ENCODE measurements at regions not wholly inside any gene's neighbourhood (a gene's known extent, or its start where the extent isn't known, plus 50 kb on each side); places are given as distances from the start of the nearest gene placed in this dataset.
"Not testable (repeated sequence)": the region's sequence is repeated elsewhere in the genome, so short reads cannot be mapped to it uniquely, and the experiment has no call there.

DNA sequence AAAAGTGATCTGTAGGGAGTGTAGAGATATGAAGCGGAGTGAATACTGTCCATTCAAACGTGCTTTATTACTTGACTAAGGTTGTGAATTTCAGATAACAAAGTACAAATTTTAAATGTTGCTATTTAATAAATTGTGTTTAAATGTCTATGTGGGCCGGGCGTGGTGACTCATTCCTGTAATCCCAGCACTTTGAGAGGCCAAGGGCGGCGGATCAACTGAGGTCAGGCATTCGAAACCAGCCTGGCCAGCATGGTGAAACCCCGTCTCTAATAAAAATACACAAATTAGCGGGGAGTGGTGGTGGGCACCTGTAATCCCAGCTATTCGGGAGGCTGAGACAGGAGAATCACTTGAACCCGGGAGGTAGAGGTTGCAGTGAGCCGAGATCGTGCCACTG lies 1544.1 kb downstream of the SLITRK5 start:
- DNase-seq; H3K27me3 Mint-ChIP-seq (ENCODE audit: low read depth in 3 of 3); H3K36me3 Mint-ChIP-seq; H3K27ac Mint-ChIP-seq; H3K4me3 Mint-ChIP-seq; H3K4me1 Mint-ChIP-seq: not testable (repeated sequence)
- peaks cover 3 to 26% (median 13%) of the 10 kb centered on the region in 6 donors for H3K9me3 Mint-ChIP-seq

DNA sequence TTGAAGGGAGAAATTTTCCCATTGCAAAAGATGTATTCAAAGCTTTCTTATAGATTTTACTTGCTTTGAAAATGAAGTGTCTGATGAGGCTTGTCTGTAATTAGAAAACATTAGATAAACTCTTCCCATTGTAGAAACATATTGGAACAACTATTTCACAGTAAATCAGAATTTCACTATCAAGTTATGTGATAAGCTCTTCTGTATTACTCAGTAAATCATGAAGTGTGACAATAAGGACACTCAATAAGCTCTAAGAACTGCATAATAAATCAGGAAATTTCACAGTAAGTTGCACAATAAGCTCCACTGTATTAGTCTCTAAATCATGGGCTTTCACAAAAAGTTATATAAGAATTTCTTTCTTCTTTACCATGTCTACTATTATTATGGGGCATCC lies 1546.6 kb downstream of the SLITRK5 start:
- H3K36me3 Mint-ChIP-seq = no peaks in the 10 kb centered on the region
- no peaks in the 10 kb centered on the region for H3K4me1 Mint-ChIP-seq
- no peak overlapping the region for H3K4me3 Mint-ChIP-seq
- peaks cover 7 to 39% (median 18%) of the 10 kb centered on the region in 6 donors for H3K9me3 Mint-ChIP-seq
- DNase-seq = no peak
- H3K27ac Mint-ChIP-seq = no peak overlapping the region
- peaks cover 0 to 2% (median 0%) of the 10 kb centered on the region in 3 donors for H3K27me3 Mint-ChIP-seq (ENCODE audit: low read depth in 3 of 3)

- Mint-ChIP-seq H3K4me1 (no peaks in the 10 kb centered on the region), H3K27me3 (ENCODE audit: low read depth in 3 of 3) (peaks cover 0 to 2% (median 0%) of the 10 kb centered on the region in 3 donors), H3K36me3 (no peaks in the 10 kb centered on the region), H3K4me3 (no peak overlapping the region), H3K27ac (no peak overlapping the region), H3K9me3 (peaks cover 7 to 30% (median 18%) of the 10 kb centered on the region in 6 donors)
- DNase-seq = no peak
These were observed 1550.5 kb downstream of the SLITRK5 start for GRCh38 chr13:89221557-89222158.

DNA sequence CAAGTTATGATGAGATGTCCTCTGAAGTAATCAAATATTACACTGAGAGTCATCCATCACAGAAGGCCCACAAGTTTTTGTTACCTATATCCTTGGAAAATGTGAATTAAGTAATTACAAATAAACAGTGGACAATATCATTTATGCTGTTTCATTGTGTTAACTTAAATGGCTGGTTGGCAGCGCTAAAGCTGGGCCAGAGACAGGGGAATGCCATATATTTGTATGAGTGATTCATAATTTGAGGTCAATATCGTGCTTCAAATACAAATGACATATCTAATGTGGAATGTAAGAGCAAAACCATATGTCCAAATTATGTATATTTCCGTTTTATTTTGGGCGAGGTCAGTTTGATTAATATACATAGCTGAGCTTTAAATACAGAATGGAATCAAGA lies 1556.2 kb downstream of the SLITRK5 start:
- no peaks in the 10 kb centered on the region for H3K36me3 Mint-ChIP-seq
- peaks cover 0 to 30% (median 6%) of the 10 kb centered on the region in 6 donors for H3K9me3 Mint-ChIP-seq
- no peaks in the 10 kb centered on the region for H3K4me1 Mint-ChIP-seq

GRCh38 chr13:89238496-89238895 lies 1567.3 kb downstream of the SLITRK5 start:
- Mint-ChIP-seq H3K9me3 (peaks cover 0 to 31% (median 3%) of the 10 kb centered on the region in 6 donors), H3K27me3 (ENCODE audit: low read depth in 3 of 3) (peaks cover 0 to 2% (median 0%) of the 10 kb centered on the region in 3 donors), H3K27ac (no peak overlapping the region), H3K4me3 (no peak overlapping the region), H3K4me1 (no peaks in the 10 kb centered on the region), H3K36me3 (no peaks in the 10 kb centered on the region)
- no peak for DNase-seq

More for the DNA sequence above, 1556.2 kb downstream of the SLITRK5 start:
- Mint-ChIP-seq H3K27me3 (ENCODE audit: low read depth in 3 of 3) (no peaks in the 10 kb centered on the region), H3K27ac (no peak overlapping the region), H3K4me3 (no peak overlapping the region)
- no peak for DNase-seq

DNA sequence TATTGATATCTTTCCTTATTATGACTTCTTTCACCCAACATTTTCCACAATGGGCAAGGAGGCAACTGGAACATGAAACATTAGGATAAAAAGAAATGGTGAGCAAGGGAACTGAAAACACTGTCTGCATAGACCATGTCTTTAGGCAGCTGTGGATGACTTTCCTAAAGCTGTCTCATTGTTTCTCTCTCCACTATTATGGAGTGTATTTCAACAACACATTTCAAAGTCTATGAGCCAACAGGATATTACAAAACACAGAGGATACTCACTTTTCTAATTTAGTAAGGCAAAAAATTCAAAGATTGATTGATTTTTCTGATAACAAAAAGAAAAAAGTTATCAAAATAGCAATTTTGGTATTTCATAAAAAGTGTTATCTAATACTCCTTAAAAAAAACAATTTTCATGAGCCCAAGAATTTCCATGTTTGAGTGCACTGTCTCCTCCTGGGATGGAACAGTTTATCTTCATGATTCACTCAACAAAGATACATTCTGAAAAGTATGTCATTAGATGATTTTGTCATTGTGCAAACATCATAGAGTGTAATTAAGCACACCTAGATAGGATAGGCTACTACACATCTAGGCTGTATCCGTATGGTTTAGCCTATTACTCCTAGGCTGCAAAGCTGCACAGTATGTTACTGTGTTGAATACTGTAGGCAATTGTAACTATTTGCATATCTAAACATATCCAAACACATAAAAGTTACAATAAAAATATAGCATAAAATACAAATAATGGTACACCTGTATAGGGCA lies 1568.4 kb downstream of the SLITRK5 start:
- Mint-ChIP-seq H3K9me3 (peaks cover 2 to 38% (median 5%) of the 10 kb centered on the region in 6 donors), H3K4me3 (no peak overlapping the region), H3K36me3 (no peaks in the 10 kb centered on the region), H3K27ac (no peak overlapping the region), H3K4me1 (no peaks in the 10 kb centered on the region), H3K27me3 (ENCODE audit: low read depth in 3 of 3) (peaks cover 0 to 2% (median 0%) of the 10 kb centered on the region in 3 donors)
- no peak for DNase-seq

DNA sequence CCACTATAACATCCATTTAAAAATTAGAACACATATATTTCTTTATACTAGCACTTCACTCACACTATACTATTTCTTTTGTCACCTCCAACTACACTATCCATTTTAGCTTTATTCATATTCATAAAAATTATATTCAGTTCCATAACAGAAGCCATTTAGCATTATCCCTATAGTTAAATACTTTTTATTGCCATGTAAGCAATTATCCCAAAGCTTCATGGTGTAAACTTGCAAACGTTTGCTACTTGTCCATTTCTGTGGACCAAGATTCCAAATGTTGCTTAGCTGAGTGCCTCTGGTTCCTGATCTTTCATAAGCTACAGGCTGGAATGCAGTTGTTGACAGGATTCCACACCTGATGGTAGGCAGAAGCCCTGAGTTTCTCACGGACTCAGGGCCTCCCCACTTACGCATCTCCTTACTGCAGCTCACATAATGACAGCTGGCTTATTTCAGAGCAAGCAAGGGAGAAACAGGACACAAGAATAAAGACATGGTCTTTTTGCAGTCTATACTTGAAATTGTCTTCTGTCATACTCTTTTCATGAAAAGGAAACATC lies 1584.8 kb downstream of the SLITRK5 start:
- peaks cover 5 to 40% (median 25%) of the 10 kb centered on the region in 6 donors for H3K9me3 Mint-ChIP-seq
- DNase-seq = no peak
- H3K27ac Mint-ChIP-seq = no peak overlapping the region
- H3K4me1 Mint-ChIP-seq = no peaks in the 10 kb centered on the region
- H3K36me3 Mint-ChIP-seq = no peaks in the 10 kb centered on the region
- H3K4me3 Mint-ChIP-seq = no peak overlapping the region
- H3K27me3 Mint-ChIP-seq (ENCODE audit: low read depth in 3 of 3) = peaks cover 0 to 2% (median 0%) of the 10 kb centered on the region in 3 donors

GRCh38 chr13:89267734-89268133 lies 1596.6 kb downstream of the SLITRK5 start:
- Mint-ChIP-seq H3K4me3 (no peak overlapping the region), H3K27me3 (ENCODE audit: low read depth in 3 of 3) (no peaks in the 10 kb centered on the region), H3K27ac (no peak overlapping the region), H3K4me1 (no peaks in the 10 kb centered on the region), H3K36me3 (no peaks in the 10 kb centered on the region), H3K9me3 (peaks cover 7 to 28% (median 8%) of the 10 kb centered on the region in 6 donors)
- DNase-seq = no peak

DNA sequence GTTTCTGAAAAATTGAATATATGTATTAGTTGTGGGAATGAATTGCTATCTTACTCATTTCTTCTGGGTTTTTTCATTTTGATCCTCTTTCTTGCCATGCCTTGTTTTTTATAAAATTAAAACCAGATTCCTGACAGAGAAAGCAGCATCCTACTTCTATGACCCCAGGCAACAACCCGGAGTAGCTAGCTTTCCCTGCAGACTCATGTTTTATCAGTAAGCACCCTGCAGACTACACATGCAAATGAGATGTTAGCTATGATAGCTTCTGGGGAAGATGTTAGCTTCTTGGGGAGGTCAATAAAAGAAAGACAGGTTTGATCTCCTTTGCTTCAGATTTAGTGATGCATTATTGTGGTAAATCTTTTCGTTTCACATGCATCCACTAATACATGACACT lies 1598.6 kb downstream of the SLITRK5 start:
- peaks cover 5 to 28% (median 7%) of the 10 kb centered on the region in 6 donors for H3K9me3 Mint-ChIP-seq
- H3K4me1 Mint-ChIP-seq = no peaks in the 10 kb centered on the region
- DNase-seq = no peak
- no peaks in the 10 kb centered on the region for H3K27me3 Mint-ChIP-seq (ENCODE audit: low read depth in 3 of 3)
- no peak overlapping the region for H3K27ac Mint-ChIP-seq
- no peaks in the 10 kb centered on the region for H3K36me3 Mint-ChIP-seq
- H3K4me3 Mint-ChIP-seq = no peak overlapping the region

- Mint-ChIP-seq H3K27me3 (ENCODE audit: low read depth in 3 of 3) (no peaks in the 10 kb centered on the region), H3K4me3 (no peak overlapping the region), H3K27ac (no peak overlapping the region), H3K9me3 (peaks cover 5 to 28% (median 7%) of the 10 kb centered on the region in 6 donors), H3K36me3 (no peaks in the 10 kb centered on the region), H3K4me1 (no peaks in the 10 kb centered on the region)
- no peak for DNase-seq
These were observed 1599.6 kb downstream of the SLITRK5 start for GRCh38 chr13:89270736-89271135.

- H3K4me1 Mint-ChIP-seq = no peaks in the 10 kb centered on the region
- no peaks in the 10 kb centered on the region for H3K27me3 Mint-ChIP-seq (ENCODE audit: low read depth in 3 of 3)
- DNase-seq = no peak
- H3K4me3 Mint-ChIP-seq = no peak overlapping the region
- no peak overlapping the region for H3K27ac Mint-ChIP-seq
- H3K36me3 Mint-ChIP-seq = no peaks in the 10 kb centered on the region
- peaks cover 9 to 35% (median 20%) of the 10 kb centered on the region in 6 donors for H3K9me3 Mint-ChIP-seq
These were observed 1608.2 kb downstream of the SLITRK5 start for GRCh38 chr13:89279374-89279773.

- no peak overlapping the region for H3K27ac Mint-ChIP-seq
- peaks cover 13 to 39% (median 19%) of the 10 kb centered on the region in 6 donors for H3K9me3 Mint-ChIP-seq
- no peaks in the 10 kb centered on the region for H3K36me3 Mint-ChIP-seq
- no peaks in the 10 kb centered on the region for H3K27me3 Mint-ChIP-seq (ENCODE audit: low read depth in 3 of 3)
- H3K4me1 Mint-ChIP-seq = no peaks in the 10 kb centered on the region
- no peak for DNase-seq
- H3K4me3 Mint-ChIP-seq = no peak overlapping the region
These were observed 1610.2 kb downstream of the SLITRK5 start for GRCh38 chr13:89281331-89281730.

DNA sequence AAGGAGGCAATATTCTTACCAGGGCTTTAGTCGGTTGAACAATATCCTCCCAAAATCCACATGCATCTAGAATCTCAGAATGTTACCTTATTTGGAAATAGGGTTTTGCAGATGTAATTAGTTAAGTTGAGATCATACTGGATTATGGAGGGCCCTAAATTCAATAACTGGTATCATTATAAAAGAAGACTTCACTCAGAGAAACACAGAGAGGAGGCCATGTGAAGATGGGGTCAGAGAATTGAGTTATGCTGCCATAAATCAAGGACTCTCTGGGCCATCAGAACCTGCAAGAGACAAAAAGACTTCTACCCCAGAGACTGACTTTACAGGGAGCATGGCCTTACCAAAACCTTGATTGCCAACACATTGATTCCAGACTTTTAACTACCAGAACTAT lies 1611.1 kb downstream of the SLITRK5 start:
- Mint-ChIP-seq H3K27ac (no peak overlapping the region), H3K9me3 (peaks cover 16 to 37% (median 19%) of the 10 kb centered on the region in 6 donors), H3K36me3 (peaks cover 0 to 3% (median 0%) of the 10 kb centered on the region in 3 donors), H3K27me3 (ENCODE audit: low read depth in 3 of 3) (no peaks in the 10 kb centered on the region), H3K4me3 (no peak overlapping the region), H3K4me1 (no peaks in the 10 kb centered on the region)
- DNase-seq = no peak

DNA sequence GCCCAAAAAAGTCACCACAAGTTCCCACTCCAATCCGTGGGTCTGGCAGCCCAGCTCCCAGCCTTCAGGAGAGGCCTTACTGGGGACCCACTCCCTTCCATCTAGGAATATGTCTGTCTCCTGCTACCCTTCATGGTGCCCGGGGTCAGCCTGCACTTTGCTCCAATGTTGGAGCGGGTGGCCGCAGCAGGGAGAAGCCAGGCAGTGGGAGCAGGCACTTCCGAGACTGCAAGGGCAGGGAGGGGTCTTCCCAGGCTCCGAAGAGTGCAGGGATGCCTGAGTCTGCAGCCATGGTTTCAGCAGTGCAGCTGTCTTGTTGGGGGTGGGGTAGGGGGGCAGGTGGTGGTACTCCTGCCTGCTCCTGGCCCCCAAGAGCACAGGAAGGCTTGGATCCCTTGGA lies 1616.2 kb downstream of the SLITRK5 start:
- no peaks in the 10 kb centered on the region for H3K4me1 Mint-ChIP-seq
- H3K27ac Mint-ChIP-seq = no peak overlapping the region
- no peak overlapping the region for H3K4me3 Mint-ChIP-seq
- no peaks in the 10 kb centered on the region for H3K27me3 Mint-ChIP-seq (ENCODE audit: low read depth in 3 of 3)
- peaks cover 0 to 3% (median 0%) of the 10 kb centered on the region in 3 donors for H3K36me3 Mint-ChIP-seq
- no peak for DNase-seq
- H3K9me3 Mint-ChIP-seq = peaks cover 9 to 27% (median 21%) of the 10 kb centered on the region in 6 donors

Data from immature natural killer cell (primary cell).